ENCODE measurements at regions not wholly inside any gene's neighbourhood (a gene's known extent, or its start where the extent isn't known, plus 50 kb on each side); places are given as distances from the start of the nearest gene placed in this dataset.
"Not testable (repeated sequence)": the region's sequence is repeated elsewhere in the genome, so short reads cannot be mapped to it uniquely, and the experiment has no call there.

DNA sequence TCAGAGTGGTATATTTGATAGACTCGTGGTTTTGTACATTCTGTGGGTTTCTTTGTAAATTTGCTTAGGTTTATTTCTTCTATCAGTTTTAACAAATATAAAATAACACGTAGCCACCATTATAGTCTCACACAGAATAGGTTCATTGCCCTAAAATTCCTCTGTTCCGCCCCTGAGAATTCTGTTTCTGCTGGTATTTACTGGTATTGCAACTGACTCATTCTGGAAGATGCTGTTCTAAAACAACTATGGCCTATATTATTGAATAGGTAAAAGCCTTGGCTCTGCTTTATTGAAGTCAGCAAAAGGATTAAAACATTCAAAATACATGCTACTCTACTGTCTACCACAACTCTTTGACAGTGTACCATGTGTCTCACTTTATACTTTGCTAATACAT lies 119.1 kb upstream of the CHORDC1 start:
- no peak for DNase-seq

DNA sequence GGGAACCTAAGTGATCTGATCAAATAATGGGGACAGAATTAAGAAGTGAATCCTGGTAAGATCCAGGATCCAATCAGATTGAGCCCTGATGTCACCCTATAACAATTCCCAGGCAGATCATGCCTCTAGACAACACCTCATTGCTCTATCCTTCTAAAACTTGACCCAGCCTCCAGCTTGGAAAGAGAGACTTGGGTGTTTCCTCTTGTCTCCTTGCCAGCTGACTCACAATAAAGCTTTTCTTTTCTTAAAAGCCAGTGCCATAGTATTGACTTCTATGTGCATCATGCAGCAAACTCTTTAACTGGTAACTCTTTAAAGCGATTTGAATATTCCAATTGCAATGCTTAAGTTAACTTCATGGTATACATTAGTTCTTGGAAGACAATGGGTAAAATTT lies 109.6 kb upstream of the CHORDC1 start:
- no peak for DNase-seq

DNA sequence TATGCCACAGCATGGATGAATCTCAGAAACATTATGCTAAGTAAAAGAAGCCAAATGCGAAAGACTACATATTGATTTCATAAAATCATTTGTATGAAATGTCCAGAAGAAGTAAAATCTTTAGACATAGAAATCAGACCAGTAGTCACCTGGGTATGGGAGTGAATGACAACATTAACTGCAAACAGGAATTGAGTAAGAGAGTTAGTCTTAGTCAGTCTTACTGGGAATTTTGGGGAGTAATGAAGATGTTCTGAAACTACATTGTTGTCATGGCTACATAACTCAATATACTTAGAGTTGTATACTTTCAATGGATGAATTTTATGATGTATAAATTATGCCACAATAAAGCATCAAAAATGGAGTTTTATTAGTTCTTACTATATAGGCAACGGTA lies 107.8 kb upstream of the CHORDC1 start:
- no peak for DNase-seq

DNA sequence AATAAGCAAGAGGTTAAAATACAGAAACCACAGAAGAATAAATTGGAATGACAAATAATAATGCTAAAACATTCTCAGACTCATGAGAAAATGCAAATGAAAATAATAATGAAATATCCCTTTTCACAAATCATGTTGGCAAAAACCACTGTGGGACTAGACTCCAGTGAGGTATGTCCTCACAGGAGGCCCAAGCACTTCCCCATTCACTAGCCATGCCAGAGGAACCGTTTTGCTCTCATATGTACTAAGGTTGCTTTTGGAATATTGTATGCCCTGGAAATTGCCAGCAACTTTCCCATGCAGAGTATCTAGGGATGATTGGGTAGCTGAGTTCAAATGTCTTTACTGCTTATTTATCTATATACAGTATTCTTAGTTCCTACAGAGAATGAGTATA lies 106.2 kb upstream of the CHORDC1 start:
- DNase-seq: no peak

DNA sequence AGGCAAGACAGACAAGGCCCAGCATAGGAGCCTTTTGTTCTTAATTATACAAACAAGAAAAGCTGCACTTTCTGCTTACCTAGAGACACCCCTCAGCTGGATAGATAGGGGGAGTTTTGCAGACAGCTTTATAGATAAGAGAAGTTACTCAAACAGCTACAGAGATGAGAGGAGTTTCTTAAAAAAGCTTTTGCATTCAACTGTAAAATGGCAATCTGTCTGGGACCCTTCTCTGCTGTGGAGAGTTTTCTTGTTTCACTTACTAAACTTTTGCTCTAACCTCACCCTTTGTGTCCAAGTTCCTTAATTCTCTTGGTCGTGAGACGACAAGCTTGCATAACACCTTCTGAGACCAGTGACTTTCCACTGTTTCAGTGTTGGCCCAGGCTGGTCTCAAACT lies 103.8 kb upstream of the CHORDC1 start:
- DNase-seq: no peak

- DNase-seq: no peak
Observed at GRCh38 chr11:90323289-90323688, 100.4 kb upstream of the CHORDC1 start.

GRCh38 chr11:90321018-90321417 lies 98.2 kb upstream of the CHORDC1 start:
- no peak for DNase-seq

GRCh38 chr11:90318651-90319050 lies 95.8 kb upstream of the CHORDC1 start:
- no peak for DNase-seq

GRCh38 chr11:90310210-90310609 lies 87.4 kb upstream of the CHORDC1 start:
- no peak for DNase-seq

DNA sequence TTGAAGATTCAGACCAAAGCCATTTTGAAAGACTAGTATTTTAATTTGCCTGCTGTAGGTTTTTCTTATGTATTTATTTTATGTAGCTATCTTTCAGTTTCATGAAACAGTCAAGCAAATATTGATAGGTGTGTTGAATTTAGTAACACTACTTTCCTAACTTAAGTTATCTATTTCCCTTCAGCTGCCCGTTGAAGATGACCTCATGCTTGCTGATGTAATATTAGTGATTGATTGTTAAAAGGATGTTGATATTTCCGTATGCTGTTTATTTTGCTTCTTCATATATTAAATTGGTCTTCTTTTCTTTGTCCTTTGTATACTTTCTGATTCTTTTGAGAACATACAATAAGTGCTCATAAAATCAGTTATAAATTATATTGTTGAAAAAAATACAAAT lies 86.8 kb upstream of the CHORDC1 start:
- no peak for DNase-seq

DNA sequence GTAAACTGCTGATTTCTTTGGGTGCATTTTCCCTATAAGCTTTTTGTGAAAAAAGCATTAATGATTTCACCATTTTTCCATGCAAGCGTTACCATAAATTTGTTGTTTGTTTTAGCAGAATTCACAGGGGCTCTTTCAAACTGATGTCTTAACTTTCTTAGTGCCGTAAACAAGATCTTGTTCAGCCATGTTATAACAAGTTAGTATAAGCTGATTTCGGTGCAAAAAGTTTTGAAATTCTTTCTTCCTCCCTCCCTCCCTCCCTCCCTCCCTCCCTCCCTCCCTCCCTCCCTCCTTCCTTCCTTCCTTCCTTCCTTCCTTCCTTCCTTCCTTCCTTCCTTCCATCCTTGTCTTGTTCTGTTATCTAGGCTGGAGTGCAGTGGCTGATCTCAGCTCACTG lies 71.7 kb upstream of the CHORDC1 start:
- DNase-seq: no peak

DNA sequence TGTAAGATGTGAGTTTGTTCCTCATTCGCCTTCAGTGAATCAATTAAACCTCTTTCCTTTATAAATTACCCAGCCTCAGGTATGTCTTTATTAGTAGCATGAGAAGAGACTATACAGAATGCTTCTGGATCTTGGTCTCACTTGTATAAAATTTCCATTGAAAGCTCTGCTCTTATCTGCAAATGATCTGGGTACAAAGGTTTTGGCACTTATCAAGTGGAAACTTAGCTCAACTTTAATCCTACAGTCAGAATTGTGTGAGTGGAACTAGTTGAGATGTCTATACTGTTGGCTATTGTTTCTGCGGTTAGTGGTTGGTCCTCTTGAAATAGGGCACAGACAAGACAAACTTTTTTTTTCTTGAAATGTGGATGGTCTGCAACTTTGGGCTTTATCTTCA lies 71.2 kb upstream of the CHORDC1 start:
- no peak for DNase-seq

DNA sequence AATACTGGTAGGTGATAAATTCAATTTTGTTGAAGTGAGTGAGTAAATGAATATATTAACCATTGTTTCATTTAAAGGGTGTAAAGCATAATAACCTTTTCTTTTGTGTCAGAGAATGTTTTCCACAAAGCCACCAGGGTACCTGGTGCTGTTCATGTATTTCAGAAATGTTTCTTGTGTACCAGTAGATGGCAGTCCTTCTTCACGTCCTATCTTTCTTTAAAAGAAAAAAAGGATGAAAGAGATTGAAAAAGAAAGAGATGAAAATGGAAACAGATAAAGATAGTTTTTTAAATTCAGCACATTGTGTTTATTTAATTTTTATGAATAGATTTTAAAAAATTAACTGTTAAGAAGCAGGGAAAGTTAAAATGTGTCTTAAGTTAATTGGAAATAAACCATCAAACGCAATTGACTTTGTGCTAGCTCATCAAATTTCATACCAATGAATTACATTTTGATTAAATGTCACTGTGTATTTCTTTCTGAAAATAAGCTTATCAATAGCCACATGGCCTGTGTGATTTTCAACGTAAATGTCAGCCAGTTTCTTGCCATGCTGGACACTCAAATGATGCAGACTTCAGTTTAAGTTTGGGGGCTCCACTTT lies 65.5 kb upstream of the CHORDC1 start:
- peak; percentile 48 for DNase-seq

DNA sequence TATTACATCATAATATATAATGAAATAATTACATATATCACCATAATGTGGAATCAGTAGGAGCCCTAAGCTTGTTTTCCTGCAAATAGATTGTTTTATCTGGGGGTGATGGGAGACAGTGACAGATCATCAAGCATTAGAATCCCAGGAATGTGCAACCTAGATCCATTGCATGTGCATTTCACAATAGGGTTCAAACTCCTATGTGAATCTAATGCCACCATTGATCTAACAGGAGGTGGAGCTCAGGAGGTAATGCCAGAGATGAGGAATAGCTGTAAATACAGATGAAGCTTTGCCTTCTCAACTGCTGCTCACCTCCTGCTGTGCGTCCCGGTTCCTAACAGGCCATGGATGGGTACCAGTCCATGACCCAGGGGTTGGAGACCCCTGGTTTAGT lies 63.8 kb upstream of the CHORDC1 start:
- DNase-seq: no peak

GRCh38 chr11:90284171-90284570 lies 61.3 kb upstream of the CHORDC1 start:
- peak; percentile 0 for DNase-seq

DNA sequence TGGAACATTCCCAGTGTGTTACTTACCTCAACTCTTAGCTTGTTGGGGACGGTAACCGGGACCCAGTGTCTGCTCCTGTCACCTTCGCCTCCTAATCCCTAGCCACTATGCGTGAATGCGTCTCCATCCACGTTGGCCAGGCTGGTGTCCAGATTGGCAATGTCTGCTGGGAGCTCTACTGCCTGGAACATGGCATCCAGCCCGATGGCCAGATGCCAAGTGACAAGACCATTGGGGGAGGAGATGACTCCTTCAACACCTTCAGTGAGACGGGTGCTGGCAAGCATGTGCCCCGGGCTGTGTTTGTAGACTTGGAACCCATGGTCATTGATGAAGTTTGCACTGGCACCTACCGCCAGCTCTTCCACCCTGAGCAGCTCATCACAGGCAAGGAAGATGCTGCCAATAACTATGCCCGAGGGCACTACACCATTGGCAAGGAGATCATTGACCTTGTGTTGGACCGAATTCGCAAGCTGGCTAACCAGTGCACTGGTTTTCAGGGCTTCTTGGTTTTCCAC lies 59.8 kb upstream of the CHORDC1 start:
- DNase-seq: not testable (repeated sequence)

DNA sequence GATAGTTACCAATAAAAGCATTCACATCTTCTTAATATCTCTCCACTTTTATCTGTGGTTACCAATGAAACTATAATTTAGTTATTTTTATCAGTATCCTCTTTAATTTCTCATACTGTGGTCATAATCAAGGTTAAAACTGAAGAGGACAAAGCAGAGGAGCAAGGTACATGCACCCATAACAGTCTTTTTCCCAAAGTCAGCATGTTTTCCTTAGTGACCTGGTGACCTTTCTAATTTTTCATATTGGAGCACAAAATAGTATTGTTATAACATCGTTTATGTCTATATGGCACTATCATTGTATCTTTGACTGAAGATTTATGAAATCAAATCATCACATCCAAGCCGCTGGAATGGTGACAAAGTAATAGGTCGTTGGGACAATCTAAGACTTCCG lies 51.5 kb upstream of the CHORDC1 start:
- no peak for DNase-seq

Data from hematopoietic multipotent progenitor cell treated with erythropoietin and hydrocortisone succinate and interleukin-3 and kit ligand, for 6 days (in vitro differentiated cells).